Central memory CD8-positive, alpha-beta T cell (primary cell): ENCODE measurements at regions not wholly inside any gene's neighbourhood (a gene's known extent, or its start where the extent isn't known, plus 50 kb on each side); places are given as distances from the start of the nearest gene placed in this dataset.

Experiments
- ATAC-seq: fragments of 150-1000 bp; cut with Tn5 transposase; replicated peaks from 2 replicates; pipeline ENCODE4 v1.10.0; 2022; ENCODE audit warnings: mild to moderate bottlenecking, moderate FRiP score, moderate number of reproducible peaks; ENCODE audit not compliant: poor library complexity, severe bottlenecking; ENCODE audit errors: extremely low read depth
- DNase-seq, 2 donors: peaks; one replicate each; pipeline ENCODE4 v3.0.0; 2021; ENCODE audit warnings: low spot score in 2 of 2
- H3K27ac Mint-ChIP-seq: one replicate; pipeline ENCODE4 v1.8.0; 2022; ENCODE audit warnings: low read depth, mild to moderate bottlenecking, moderate library complexity, mixed read lengths
- H3K27me3 Mint-ChIP-seq: one replicate; pipeline ENCODE4 v1.8.0; 2022; ENCODE audit warnings: mixed read lengths
- H3K36me3 Mint-ChIP-seq: one replicate; pipeline ENCODE4 v1.8.0; 2022; ENCODE audit warnings: mild to moderate bottlenecking, moderate library complexity, mixed read lengths; ENCODE audit not compliant: insufficient read depth
- H3K4me1 Mint-ChIP-seq: one replicate; pipeline ENCODE4 v1.8.0; 2022; ENCODE audit warnings: mixed read lengths
- H3K4me3 Mint-ChIP-seq: one replicate; pipeline ENCODE4 v1.8.0; 2022; ENCODE audit warnings: mild to moderate bottlenecking, moderate library complexity, mixed read lengths
- H3K9me3 Mint-ChIP-seq: one replicate; pipeline ENCODE4 v1.8.0; 2022; ENCODE audit warnings: mixed read lengths

DNA sequence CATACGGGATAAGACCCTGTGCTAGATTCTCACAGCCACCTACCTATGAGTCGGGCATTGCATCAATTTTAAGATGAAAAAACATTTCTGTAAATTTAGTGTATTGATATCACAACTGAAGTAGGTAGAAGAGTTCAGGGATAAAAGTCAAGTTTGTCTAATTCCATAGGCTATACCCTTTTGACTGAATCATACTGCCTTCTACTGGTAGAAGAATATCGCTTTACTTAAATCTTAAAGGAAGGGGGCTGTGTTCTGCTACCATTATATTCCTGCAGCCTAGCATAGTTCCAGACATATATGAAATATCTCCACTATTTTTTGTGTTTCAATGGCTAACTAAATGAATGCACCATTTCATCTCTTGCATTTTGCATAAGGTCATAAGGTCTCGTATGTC, 1128.6 kb downstream of the CDH8 start:
- Mint-ChIP-seq H3K27ac (no peak overlapping the region), H3K4me3 (no peak overlapping the region), H3K4me1 (no peaks in the 10 kb centered on the region), H3K27me3 (no peaks in the 10 kb centered on the region), H3K9me3 (peaks cover 18% of the 10 kb centered on the region), H3K36me3 (peaks cover 2% of the 10 kb centered on the region)
- DNase-seq (no peak), ATAC-seq (no peak)

DNA sequence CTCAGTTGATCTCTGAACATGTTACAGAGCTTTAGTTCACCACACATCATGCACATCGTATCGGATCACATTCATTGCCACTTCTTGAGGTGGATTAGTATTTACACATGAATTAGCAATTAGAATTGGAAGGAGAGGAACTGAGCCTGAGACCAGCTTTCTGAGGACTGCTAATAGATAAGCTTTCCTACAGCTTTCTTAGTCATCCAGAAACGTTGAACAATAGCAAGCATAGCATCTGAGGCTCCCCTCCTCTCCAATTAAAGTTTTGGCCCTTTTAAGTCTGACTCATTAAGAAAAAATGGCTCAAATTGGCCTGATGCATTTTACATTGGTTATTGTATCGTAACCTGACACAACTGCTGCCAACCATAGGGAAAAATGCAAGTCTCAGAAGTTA, 1130.4 kb downstream of the CDH8 start:
- no peaks in the 10 kb centered on the region for H3K36me3 Mint-ChIP-seq
- DNase-seq: no peak
- no peaks in the 10 kb centered on the region for H3K27me3 Mint-ChIP-seq
- H3K9me3 Mint-ChIP-seq: peaks cover 12% of the 10 kb centered on the region
- H3K4me1 Mint-ChIP-seq: no peaks in the 10 kb centered on the region
- H3K27ac Mint-ChIP-seq: no peak overlapping the region
- no peak for ATAC-seq
- H3K4me3 Mint-ChIP-seq: no peak overlapping the region

DNA sequence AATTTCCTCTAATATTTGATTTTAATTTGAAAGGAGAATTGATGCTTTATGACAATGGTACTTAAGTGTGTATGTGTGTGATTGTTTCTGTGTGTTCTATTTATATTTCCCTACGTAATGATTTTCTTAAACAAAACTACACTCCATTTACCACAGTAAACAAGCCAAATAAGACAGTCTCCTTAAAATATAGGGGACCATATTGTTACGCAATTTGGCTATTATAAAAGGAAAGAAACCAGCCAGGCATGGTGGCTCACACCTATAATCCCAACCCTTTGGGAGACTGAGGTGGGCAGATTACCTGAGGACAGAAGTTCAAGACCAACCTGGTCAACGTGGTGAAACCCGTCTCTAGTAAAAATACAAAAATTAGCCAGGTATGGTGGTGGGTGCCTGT, 1134.1 kb downstream of the CDH8 start:
- no peaks in the 10 kb centered on the region for H3K36me3 Mint-ChIP-seq
- H3K27me3 Mint-ChIP-seq: no peaks in the 10 kb centered on the region
- DNase-seq: no peak

DNA sequence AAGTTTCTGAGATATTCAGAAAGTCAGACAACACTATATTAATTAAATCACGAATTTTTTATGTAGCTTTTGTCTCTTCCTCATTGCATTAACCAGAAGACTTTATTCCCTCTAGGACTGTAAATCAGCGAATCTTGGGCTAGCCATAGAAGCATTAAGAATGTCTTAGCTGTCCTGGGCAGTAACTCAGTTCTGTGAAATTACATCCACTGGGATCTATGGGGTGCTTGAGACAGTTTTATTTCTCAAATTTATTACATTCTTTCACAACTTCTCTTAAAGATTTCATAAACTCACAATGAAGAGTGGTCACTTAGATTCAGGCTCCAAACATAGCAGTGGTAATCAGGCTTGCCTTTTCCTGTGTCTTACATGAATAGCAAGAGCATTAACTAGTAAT, 1153.4 kb downstream of the CDH8 start:
- H3K4me1 Mint-ChIP-seq: no peaks in the 10 kb centered on the region
- DNase-seq (no peak), ATAC-seq (no peak)
- H3K36me3 Mint-ChIP-seq: no peaks in the 10 kb centered on the region
- no peak overlapping the region for H3K4me3 Mint-ChIP-seq
- peaks cover 10% of the 10 kb centered on the region for H3K9me3 Mint-ChIP-seq
- no peak overlapping the region for H3K27ac Mint-ChIP-seq
- H3K27me3 Mint-ChIP-seq: no peaks in the 10 kb centered on the region

More for the DNA sequence above, 1134.1 kb downstream of the CDH8 start:
- H3K9me3 Mint-ChIP-seq: peaks cover 4% of the 10 kb centered on the region
- H3K27ac Mint-ChIP-seq: no peak overlapping the region
- no peak for ATAC-seq
- H3K4me3 Mint-ChIP-seq: no peak overlapping the region
- no peaks in the 10 kb centered on the region for H3K4me1 Mint-ChIP-seq

DNA sequence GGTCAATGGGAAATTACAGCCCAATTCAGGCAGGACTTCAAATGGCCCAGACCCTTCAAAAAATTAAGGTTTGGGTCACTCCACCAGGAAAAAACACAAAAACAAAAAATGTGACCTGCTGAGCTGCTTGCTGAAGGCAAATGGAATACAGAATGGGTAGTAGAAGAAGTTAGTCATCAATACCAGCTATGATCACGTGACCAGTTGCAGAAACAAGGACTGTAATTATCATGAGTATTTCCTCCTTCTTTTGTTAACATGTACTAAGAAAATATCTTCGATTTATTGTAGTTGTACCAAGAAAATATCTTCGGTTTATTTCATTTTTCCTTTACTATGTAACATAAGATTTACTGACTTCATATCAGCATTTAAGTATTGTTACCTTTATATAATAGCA, 1183.6 kb downstream of the CDH8 start:
- no peak for ATAC-seq
- H3K27ac Mint-ChIP-seq: no peak overlapping the region
- no peaks in the 10 kb centered on the region for H3K4me1 Mint-ChIP-seq
- no peak overlapping the region for H3K4me3 Mint-ChIP-seq
- no peak for DNase-seq
- H3K9me3 Mint-ChIP-seq: peaks cover 20% of the 10 kb centered on the region
- no peaks in the 10 kb centered on the region for H3K36me3 Mint-ChIP-seq
- H3K27me3 Mint-ChIP-seq: no peaks in the 10 kb centered on the region

DNA sequence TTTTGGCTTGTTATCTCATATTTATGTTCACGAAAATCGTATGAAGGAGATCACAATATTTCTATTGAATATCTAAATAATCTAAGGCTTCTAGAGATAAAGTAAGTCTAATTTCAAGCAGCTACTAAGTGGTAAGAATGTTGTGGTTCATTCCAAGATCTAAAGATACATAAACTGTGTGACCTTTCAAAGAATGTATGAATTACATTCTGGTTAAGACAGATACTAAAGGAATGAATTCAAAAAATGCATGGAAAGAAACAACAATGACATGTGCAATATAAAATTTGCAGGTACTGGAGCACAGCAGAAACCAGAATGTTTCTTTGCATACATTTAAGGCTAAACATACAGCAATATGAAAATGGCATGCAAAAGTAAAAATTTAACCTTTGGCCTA, 1214.6 kb downstream of the CDH8 start:
- Mint-ChIP-seq H3K27me3 (no peaks in the 10 kb centered on the region), H3K27ac (no peak overlapping the region), H3K9me3 (peaks cover 28% of the 10 kb centered on the region), H3K36me3 (no peaks in the 10 kb centered on the region), H3K4me3 (no peak overlapping the region), H3K4me1 (no peaks in the 10 kb centered on the region)
- DNase-seq (no peak), ATAC-seq (no peak)

DNA sequence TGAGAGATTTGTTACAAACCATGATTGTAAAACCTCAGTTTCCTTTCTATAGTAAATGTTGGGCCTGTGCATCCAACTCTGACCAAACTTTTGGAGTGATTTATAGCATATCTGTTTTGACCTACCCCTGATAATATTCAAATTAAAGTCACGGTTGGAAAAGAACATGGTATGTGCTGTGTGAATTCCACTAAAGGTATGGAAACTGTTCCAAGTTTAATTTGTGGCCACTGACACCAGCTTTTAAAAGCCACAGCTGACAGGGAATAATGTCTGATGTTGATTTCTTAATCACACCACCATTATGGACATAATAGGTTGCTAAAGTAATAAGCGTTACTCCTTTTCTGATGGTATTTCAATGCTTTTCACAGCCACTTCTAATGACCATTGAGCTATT, 1215.9 kb downstream of the CDH8 start:
- DNase-seq (no peak), ATAC-seq (no peak)
- H3K4me3 Mint-ChIP-seq: no peak overlapping the region
- no peaks in the 10 kb centered on the region for H3K4me1 Mint-ChIP-seq
- H3K9me3 Mint-ChIP-seq: peaks cover 30% of the 10 kb centered on the region
- H3K27ac Mint-ChIP-seq: no peak overlapping the region
- no peaks in the 10 kb centered on the region for H3K27me3 Mint-ChIP-seq
- no peaks in the 10 kb centered on the region for H3K36me3 Mint-ChIP-seq

DNA sequence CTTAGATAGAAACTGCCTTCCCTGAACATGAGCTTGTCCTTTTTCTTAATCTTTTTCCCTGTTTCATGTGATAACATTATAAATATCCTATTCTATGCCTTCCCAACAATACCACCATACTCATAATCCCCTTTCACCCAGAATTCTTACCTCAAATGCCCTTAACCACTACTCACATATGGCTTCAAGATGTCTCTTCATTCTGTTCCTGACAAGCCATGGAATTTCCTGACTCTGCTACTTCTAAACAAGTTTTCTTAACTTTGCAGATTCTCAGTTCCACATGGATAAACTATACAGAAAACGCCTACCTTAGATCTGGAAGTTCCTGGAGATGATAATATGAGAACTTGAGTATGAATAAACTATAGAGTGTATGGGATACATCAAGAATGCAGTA, 1217.8 kb downstream of the CDH8 start:
- no peaks in the 10 kb centered on the region for H3K4me1 Mint-ChIP-seq
- H3K4me3 Mint-ChIP-seq: no peak overlapping the region
- peaks cover 20% of the 10 kb centered on the region for H3K9me3 Mint-ChIP-seq
- H3K27ac Mint-ChIP-seq: no peak overlapping the region
- H3K27me3 Mint-ChIP-seq: no peaks in the 10 kb centered on the region
- H3K36me3 Mint-ChIP-seq: no peaks in the 10 kb centered on the region
- DNase-seq (no peak), ATAC-seq (no peak)

DNA sequence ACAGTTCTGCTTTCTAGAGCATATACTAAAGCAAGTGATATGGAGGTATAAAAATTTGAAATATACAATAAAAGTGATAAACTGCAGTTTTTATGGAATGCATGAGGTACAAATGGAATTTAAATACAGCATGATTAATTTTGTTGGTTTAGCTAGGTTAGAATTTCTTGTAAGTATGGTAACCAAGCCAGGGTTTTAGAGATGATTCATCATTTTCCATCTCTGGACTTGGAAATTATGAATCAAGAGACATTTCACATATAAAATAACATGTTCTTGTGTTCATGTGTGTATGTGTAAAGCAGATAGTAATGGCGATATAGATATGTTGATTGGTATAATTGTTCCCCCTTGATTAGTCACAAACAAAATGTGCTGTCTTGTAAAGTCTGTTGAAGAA, 1219.8 kb downstream of the CDH8 start:
- Mint-ChIP-seq H3K27me3 (no peaks in the 10 kb centered on the region), H3K4me1 (no peaks in the 10 kb centered on the region), H3K36me3 (no peaks in the 10 kb centered on the region), H3K27ac (no peak overlapping the region), H3K4me3 (no peak overlapping the region), H3K9me3 (peaks cover 14% of the 10 kb centered on the region)
- DNase-seq (no peak), ATAC-seq (no peak)

DNA sequence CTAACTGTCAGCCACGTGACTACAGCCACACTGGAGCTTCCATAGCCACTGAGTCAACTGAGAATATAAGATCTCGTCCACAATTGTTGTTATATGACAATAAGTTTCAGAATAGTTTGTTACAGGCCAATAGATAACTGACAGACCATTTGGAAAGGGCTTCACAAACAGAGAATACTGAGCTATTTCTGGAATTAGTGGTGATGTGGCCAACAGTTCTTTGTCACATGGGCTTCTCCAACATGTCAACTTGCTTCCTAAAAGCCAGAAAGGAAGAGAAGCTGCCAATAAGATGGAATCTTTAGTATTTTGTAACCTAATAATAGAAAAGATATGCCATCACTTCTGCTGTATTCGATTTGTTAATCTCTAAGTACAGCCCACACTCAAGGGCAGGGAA, 1220.4 kb downstream of the CDH8 start:
- Mint-ChIP-seq H3K9me3 (peaks cover 11% of the 10 kb centered on the region), H3K4me3 (no peak overlapping the region), H3K4me1 (no peaks in the 10 kb centered on the region), H3K27me3 (no peaks in the 10 kb centered on the region), H3K36me3 (no peaks in the 10 kb centered on the region), H3K27ac (no peak overlapping the region)
- DNase-seq: no peak
- no peak for ATAC-seq

DNA sequence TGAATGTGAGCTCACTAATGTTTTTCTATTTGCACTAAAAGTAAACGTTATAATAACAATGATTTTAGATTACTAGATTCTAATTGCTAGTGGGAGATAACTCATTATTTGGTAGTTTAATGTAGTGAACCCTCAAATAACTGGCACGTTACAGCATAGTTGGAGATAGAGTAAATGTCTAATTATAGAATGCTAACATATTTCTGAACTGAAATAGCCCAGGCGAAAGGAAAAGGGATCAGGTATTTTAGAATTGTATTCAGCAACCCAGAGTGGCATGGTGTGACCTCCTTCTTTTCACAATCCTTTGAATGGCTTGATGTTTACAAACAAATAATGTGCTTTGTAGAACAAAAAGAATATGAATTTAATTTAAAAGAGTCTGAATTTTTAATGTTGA, 1221.2 kb downstream of the CDH8 start:
- H3K36me3 Mint-ChIP-seq: no peaks in the 10 kb centered on the region
- no peak for DNase-seq
- H3K27me3 Mint-ChIP-seq: no peaks in the 10 kb centered on the region
- no peaks in the 10 kb centered on the region for H3K4me1 Mint-ChIP-seq
- ATAC-seq: no peak
- no peak overlapping the region for H3K27ac Mint-ChIP-seq
- H3K9me3 Mint-ChIP-seq: peaks cover 11% of the 10 kb centered on the region
- no peak overlapping the region for H3K4me3 Mint-ChIP-seq

DNA sequence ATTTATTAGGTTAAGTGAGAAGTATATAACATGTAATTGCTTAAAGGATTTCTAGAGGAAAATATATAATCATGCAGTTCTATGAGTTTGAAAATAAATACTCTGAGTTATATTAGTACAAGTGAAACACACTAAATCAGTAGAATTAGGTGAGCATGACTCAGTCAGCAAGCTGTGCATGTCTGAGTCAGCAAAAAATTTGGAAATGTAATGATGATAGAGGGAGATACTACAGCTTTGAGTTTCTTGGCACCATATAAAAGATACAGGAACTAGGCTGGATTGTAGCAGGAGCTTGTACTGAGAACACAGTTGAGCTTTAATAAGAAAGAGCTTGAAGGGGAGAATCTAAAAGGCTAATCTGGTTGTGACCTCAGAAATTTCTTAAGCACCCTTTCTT, 1224.6 kb downstream of the CDH8 start:
- ATAC-seq (no peak), DNase-seq (no peak)
- no peak overlapping the region for H3K27ac Mint-ChIP-seq
- no peaks in the 10 kb centered on the region for H3K27me3 Mint-ChIP-seq
- H3K36me3 Mint-ChIP-seq: no peaks in the 10 kb centered on the region
- no peak overlapping the region for H3K4me3 Mint-ChIP-seq
- no peaks in the 10 kb centered on the region for H3K4me1 Mint-ChIP-seq
- H3K9me3 Mint-ChIP-seq: peaks cover 19% of the 10 kb centered on the region

DNA sequence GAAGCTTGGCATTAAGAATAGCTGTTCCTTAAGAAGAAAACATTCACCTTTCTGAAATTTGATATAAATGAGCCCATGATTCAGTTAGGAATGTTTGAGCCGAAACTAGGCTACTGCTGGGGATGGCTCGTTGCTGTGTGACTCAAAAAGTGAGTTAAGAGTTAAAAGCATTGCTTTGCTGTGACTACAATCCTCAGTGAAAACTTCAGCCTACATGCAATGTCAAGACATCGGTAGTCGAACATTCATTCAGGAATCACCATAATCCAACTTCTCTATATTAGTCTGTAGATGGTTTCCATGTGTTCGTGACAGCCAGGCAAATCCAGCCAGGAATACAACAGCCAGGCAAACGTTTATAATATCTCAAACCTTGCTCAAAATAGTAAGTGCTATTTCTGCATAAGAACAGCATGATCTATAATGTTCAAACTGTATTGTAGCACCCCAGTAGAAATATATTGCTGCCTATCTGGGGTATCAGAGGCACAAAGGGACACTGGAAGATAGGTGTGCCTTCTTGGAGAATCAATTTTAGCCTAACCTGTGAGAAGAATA, 1225.1 kb downstream of the CDH8 start:
- no peaks in the 10 kb centered on the region for H3K4me1 Mint-ChIP-seq
- DNase-seq (no peak), ATAC-seq (no peak)
- H3K9me3 Mint-ChIP-seq: peaks cover 16% of the 10 kb centered on the region
- H3K27ac Mint-ChIP-seq: no peak overlapping the region
- no peaks in the 10 kb centered on the region for H3K27me3 Mint-ChIP-seq
- no peaks in the 10 kb centered on the region for H3K36me3 Mint-ChIP-seq
- H3K4me3 Mint-ChIP-seq: no peak overlapping the region

DNA sequence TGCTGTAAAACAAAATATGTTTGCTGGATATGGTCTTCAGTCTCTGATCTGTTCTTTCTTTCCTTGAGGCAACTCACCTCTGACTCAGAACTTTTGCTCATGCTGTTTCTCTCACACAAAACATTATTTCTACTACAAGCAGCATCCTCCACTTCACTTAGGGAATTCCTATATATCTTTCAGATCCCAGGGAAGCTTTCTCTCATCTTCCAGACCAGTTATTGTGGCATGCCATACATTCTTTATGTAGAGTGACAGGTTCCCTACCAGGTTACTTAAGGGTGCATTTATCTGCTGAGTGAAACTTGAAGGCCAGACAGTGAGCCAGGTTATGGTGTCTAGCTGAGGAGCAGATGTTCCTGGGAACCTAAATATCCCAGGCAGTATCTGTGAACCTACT, 1226.0 kb downstream of the CDH8 start:
- H3K9me3 Mint-ChIP-seq: peaks cover 16% of the 10 kb centered on the region
- no peak for ATAC-seq
- DNase-seq: no peak
- no peaks in the 10 kb centered on the region for H3K27me3 Mint-ChIP-seq
- H3K27ac Mint-ChIP-seq: no peak overlapping the region
- H3K4me1 Mint-ChIP-seq: no peaks in the 10 kb centered on the region
- H3K4me3 Mint-ChIP-seq: no peak overlapping the region
- H3K36me3 Mint-ChIP-seq: no peaks in the 10 kb centered on the region
